ENCODE measurements at regions not wholly inside any gene's neighbourhood (a gene's known extent, or its start where the extent isn't known, plus 50 kb on each side); places are given as distances from the start of the nearest gene placed in this dataset.
"Not testable (repeated sequence)": the region's sequence is repeated elsewhere in the genome, so short reads cannot be mapped to it uniquely, and the experiment has no call there.

DNA sequence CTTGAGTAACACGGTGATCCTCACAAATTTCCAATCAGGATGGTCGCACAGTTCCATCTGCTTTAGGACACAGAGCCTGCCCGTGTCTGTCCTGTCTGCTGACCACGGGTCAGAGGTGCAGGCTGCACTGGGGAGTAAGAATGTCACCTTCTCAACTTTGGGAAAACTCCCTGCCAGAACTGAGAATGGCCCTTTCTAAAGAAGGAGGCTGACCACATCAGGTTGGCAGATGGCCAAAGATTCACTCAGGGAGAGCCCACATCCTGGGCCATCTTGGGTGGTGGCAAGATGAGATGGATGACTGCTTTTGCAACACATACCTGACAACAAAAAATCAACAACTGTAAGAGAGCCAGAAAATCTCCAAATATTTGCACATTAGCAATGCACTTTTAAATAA is 101.9 kb downstream of the IGLL1 start:
- no peak for DNase-seq
- Histone ChIP-seq H3K36me3 (ENCODE audit: control insufficient read depth in 4 of 4, insufficient read depth in 4 of 4, low read length in 4 of 4) (no peaks in the 10 kb centered on the region), H3K9ac (ENCODE audit: insufficient read depth in 1 of 2, low read length in 2 of 2) (no peak overlapping the region), H3K9me3 (ENCODE audit: control insufficient read depth in 4 of 4, insufficient read depth in 3 of 4, low read length in 3 of 4) (no peaks in the 10 kb centered on the region), H3K4me3 (no peak overlapping the region), H3K27me3 (ENCODE audit: control insufficient read depth in 3 of 3, insufficient read depth in 3 of 3, low read length in 2 of 3) (no peaks in the 10 kb centered on the region), H3K4me1 (ENCODE audit: control insufficient read depth in 5 of 5, insufficient read depth in 5 of 5, low read length in 5 of 5) (no peaks in the 10 kb centered on the region), H3K27ac (ENCODE audit: low read depth in 1 of 2, low read length in 1 of 2) (no peak overlapping the region)
- no peak for ATAC-seq (ENCODE audit: insufficient read depth, low FRiP score)
- TF ChIP-seq, protein P1, sequence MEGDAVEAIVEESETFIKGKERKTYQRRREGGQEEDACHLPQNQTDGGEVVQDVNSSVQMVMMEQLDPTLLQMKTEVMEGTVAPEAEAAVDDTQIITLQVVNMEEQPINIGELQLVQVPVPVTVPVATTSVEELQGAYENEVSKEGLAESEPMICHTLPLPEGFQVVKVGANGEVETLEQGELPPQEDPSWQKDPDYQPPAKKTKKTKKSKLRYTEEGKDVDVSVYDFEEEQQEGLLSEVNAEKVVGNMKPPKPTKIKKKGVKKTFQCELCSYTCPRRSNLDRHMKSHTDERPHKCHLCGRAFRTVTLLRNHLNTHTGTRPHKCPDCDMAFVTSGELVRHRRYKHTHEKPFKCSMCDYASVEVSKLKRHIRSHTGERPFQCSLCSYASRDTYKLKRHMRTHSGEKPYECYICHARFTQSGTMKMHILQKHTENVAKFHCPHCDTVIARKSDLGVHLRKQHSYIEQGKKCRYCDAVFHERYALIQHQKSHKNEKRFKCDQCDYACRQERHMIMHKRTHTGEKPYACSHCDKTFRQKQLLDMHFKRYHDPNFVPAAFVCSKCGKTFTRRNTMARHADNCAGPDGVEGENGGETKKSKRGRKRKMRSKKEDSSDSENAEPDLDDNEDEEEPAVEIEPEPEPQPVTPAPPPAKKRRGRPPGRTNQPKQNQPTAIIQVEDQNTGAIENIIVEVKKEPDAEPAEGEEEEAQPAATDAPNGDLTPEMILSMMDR (IDR thresholded peaks at IDR 0.05; ENCODE audit: control extremely low read depth, extremely low read depth): no peak
- WGBS, 2 donors: 78 to 82% methylated on average over 4 of the region's 4 CpGs

DNA sequence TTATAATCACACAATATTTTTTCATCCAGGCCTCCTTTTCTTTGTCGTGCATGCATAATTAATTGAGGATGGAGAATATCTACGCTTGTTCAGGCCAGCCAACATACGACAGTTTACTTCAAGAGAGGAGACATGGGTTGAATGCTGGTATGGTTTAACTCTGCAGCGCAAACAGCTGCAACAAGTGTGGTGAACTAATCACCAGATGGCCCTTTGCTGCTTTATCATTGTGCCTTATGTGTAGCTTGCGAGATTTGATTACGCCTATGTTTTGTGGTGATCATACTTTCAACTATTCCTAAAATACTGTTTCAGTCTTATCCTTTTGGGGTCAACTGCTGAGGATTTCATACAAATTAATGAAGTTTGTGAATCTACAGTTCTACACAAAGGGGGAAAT is 105.6 kb downstream of the IGLL1 start:
- not testable (repeated sequence) for H3K9me3 ChIP-seq (ENCODE audit: control insufficient read depth in 4 of 4, insufficient read depth in 3 of 4, low read length in 3 of 4); H3K36me3 ChIP-seq (ENCODE audit: control insufficient read depth in 4 of 4, insufficient read depth in 4 of 4, low read length in 4 of 4); H3K4me1 ChIP-seq (ENCODE audit: control insufficient read depth in 5 of 5, insufficient read depth in 5 of 5, low read length in 5 of 5); DNase-seq; ATAC-seq (ENCODE audit: insufficient read depth, low FRiP score); H3K4me3 ChIP-seq; H3K9ac ChIP-seq (ENCODE audit: insufficient read depth in 1 of 2, low read length in 2 of 2); H3K27me3 ChIP-seq (ENCODE audit: control insufficient read depth in 3 of 3, insufficient read depth in 3 of 3, low read length in 2 of 3); H3K27ac ChIP-seq (ENCODE audit: low read depth in 1 of 2, low read length in 1 of 2)
- 96 to 98% methylated on average over 6 of the region's 6 CpGs for WGBS, 2 donors

DNA sequence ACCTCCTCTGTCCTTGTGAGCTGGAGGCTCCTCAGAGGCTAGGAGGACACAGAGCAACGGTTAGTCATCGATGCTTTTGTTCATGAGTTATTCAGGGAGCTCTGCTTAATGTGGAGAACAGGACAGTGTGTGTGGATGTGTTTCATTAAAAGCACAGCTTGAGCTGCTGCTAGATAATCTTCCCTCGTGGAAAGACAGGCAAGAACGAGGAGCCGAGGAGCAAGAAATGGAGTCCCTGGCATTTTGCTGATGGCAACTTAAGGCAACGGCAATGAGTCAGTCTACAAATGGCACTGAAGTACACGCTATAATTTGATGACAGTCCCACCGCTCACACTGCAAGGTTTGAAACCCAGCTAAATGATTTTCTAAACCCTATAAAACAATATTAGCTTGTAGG is 106.2 kb downstream of the IGLL1 start:
- no peak overlapping the region for H3K27ac ChIP-seq (ENCODE audit: low read depth in 1 of 2, low read length in 1 of 2)
- no peaks in the 10 kb centered on the region for H3K27me3 ChIP-seq (ENCODE audit: control insufficient read depth in 3 of 3, insufficient read depth in 3 of 3, low read length in 2 of 3)
- no peak overlapping the region for H3K9ac ChIP-seq (ENCODE audit: insufficient read depth in 1 of 2, low read length in 2 of 2)
- no peaks in the 10 kb centered on the region for H3K36me3 ChIP-seq (ENCODE audit: control insufficient read depth in 4 of 4, insufficient read depth in 4 of 4, low read length in 4 of 4)
- DNase-seq (no peak), ATAC-seq (ENCODE audit: insufficient read depth, low FRiP score) (no peak)
- no peaks in the 10 kb centered on the region for H3K4me1 ChIP-seq (ENCODE audit: control insufficient read depth in 5 of 5, insufficient read depth in 5 of 5, low read length in 5 of 5)
- no peak overlapping the region for H3K4me3 ChIP-seq
- TF ChIP-seq, protein P1 (IDR thresholded peaks at IDR 0.05; ENCODE audit: control extremely low read depth, extremely low read depth): no peak
- H3K9me3 ChIP-seq (ENCODE audit: control insufficient read depth in 4 of 4, insufficient read depth in 3 of 4, low read length in 3 of 4): no peaks in the 10 kb centered on the region
- 82 to 88% methylated on average over 8 of the region's 8 CpGs for WGBS, 2 donors

DNA sequence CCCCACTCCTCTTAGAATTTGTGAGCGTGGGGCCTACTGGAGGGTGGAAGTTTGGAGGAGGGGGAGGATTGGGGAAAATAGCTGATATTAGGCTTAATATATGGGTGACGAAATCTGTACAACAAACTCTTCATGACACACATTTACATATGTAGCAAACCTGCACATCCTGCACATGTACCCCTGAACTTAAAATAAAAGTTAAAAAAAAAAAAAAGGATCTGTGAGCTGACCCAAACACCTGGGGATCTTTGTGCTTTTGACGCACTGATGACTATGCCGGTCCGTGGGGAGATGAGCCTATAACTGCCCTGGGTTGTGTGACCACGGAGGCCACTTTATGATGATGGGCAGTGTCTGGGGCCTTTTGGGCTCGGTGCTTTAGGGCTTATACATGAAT is 107.7 kb downstream of the IGLL1 start:
- H3K27ac ChIP-seq (ENCODE audit: low read depth in 1 of 2, low read length in 1 of 2); DNase-seq; H3K9ac ChIP-seq (ENCODE audit: insufficient read depth in 1 of 2, low read length in 2 of 2); H3K4me3 ChIP-seq; ATAC-seq (ENCODE audit: insufficient read depth, low FRiP score); H3K36me3 ChIP-seq (ENCODE audit: control insufficient read depth in 4 of 4, insufficient read depth in 4 of 4, low read length in 4 of 4); H3K9me3 ChIP-seq (ENCODE audit: control insufficient read depth in 4 of 4, insufficient read depth in 3 of 4, low read length in 3 of 4); H3K4me1 ChIP-seq (ENCODE audit: control insufficient read depth in 5 of 5, insufficient read depth in 5 of 5, low read length in 5 of 5); H3K27me3 ChIP-seq (ENCODE audit: control insufficient read depth in 3 of 3, insufficient read depth in 3 of 3, low read length in 2 of 3): not testable (repeated sequence)
- WGBS, 2 donors: 90 to 92% methylated on average over 7 of the region's 7 CpGs

DNA sequence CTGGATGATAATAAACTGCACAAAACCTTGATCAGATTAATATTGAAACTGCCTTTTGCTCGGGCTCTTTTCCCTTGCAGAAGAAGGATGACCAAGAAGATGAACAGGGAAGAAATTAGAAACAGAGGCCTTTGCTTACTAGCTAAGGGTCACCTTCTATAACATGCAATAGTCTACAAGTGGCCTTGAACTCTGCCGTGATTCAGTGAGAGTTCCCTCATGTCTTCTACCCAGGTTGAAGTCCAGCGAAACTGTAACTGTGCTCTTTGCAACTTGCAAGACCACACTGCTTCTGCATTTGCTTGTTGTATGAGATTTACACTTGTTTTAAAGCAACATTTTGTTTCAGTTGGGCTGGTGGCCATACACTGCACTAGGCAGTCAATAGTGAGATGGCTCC is 108.4 kb downstream of the IGLL1 start:
- no peaks in the 10 kb centered on the region for H3K36me3 ChIP-seq (ENCODE audit: control insufficient read depth in 4 of 4, insufficient read depth in 4 of 4, low read length in 4 of 4)
- TF ChIP-seq, protein P1 (IDR thresholded peaks at IDR 0.05; ENCODE audit: control extremely low read depth, extremely low read depth): no peak
- no peak for DNase-seq
- no peaks in the 10 kb centered on the region for H3K27me3 ChIP-seq (ENCODE audit: control insufficient read depth in 3 of 3, insufficient read depth in 3 of 3, low read length in 2 of 3)
- no peak overlapping the region for H3K27ac ChIP-seq (ENCODE audit: low read depth in 1 of 2, low read length in 1 of 2)
- WGBS, 2 donors: 87 to 96% methylated on average over 3 of the region's 3 CpGs
- no peaks in the 10 kb centered on the region for H3K4me1 ChIP-seq (ENCODE audit: control insufficient read depth in 5 of 5, insufficient read depth in 5 of 5, low read length in 5 of 5)
- no peak overlapping the region for H3K9ac ChIP-seq (ENCODE audit: insufficient read depth in 1 of 2, low read length in 2 of 2)
- no peak overlapping the region for H3K4me3 ChIP-seq
- no peaks in the 10 kb centered on the region for H3K9me3 ChIP-seq (ENCODE audit: control insufficient read depth in 4 of 4, insufficient read depth in 3 of 4, low read length in 3 of 4)
- no peak for ATAC-seq (ENCODE audit: insufficient read depth, low FRiP score)

All from lung (tissue), 11 donors.